ENCODE measurements at regions not wholly inside any gene's neighbourhood (a gene's known extent, or its start where the extent isn't known, plus 50 kb on each side); places are given as distances from the start of the nearest gene placed in this dataset.

DNA sequence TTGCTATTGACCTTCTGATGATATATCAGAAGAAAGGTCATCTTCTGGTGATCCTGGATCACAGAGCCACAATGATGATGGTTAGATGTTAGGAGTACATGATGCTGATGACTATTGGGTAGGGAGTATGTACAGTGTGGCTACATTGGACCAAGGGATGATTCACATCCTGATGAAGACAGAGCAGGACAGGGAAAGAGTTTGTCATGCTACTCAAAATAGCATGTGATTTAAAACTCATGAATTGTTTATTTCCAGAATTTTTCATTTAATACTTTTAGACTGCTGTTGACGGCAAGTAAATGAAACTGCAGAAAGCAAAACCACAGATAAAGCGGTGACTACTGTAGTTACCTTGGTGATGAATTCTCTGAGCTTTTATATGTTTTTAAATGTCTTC is 397.3 kb downstream of the PPP1R3A start:
- Histone ChIP-seq H3K27me3 (ENCODE audit: control insufficient read depth in 4 of 4, insufficient read depth in 4 of 4, low read length in 3 of 4) (no peaks in the 10 kb centered on the region), H3K9me3 (ENCODE audit: control insufficient read depth in 4 of 4, low read length in 3 of 4) (peaks cover 0 to 2% (median 0%) of the 10 kb centered on the region in 4 donors), H3K9ac (ENCODE audit: low read depth in 1 of 2, low read length in 2 of 2) (no peak overlapping the region), H3K4me1 (ENCODE audit: control insufficient read depth in 4 of 4, insufficient read depth in 4 of 4, low read length in 3 of 4) (no peaks in the 10 kb centered on the region), H3K27ac (ENCODE audit: low read depth in 1 of 2, low read length in 2 of 2) (no peak overlapping the region), H3K4me3 (ENCODE audit: low read depth in 1 of 3, low read length in 3 of 3) (no peak overlapping the region), H3K36me3 (ENCODE audit: control insufficient read depth in 4 of 4, insufficient read depth in 3 of 4, low read depth in 1 of 4, low read length in 3 of 4) (no peaks in the 10 kb centered on the region)
- TF ChIP-seq ATF3 (IDR thresholded peaks at IDR 0.05): no peak
- no peak for TF ChIP-seq MAX (IDR thresholded peaks at IDR 0.05)
- TF ChIP-seq JUND (IDR thresholded peaks at IDR 0.05): no peak
- 91% methylated on average over 2 of the region's 2 CpGs for WGBS
- DNase-seq (ENCODE audit: low spot score): no peak

- DNase-seq (ENCODE audit: low spot score): no peak
- Histone ChIP-seq H3K9ac (ENCODE audit: low read depth in 1 of 2, low read length in 2 of 2) (no peak overlapping the region), H3K27me3 (ENCODE audit: control insufficient read depth in 4 of 4, insufficient read depth in 4 of 4, low read length in 3 of 4) (no peaks in the 10 kb centered on the region), H3K36me3 (ENCODE audit: control insufficient read depth in 4 of 4, insufficient read depth in 3 of 4, low read depth in 1 of 4, low read length in 3 of 4) (no peaks in the 10 kb centered on the region), H3K27ac (ENCODE audit: low read depth in 1 of 2, low read length in 2 of 2) (no peak overlapping the region), H3K4me3 (ENCODE audit: low read depth in 1 of 3, low read length in 3 of 3) (no peak overlapping the region), H3K9me3 (ENCODE audit: control insufficient read depth in 4 of 4, low read length in 3 of 4) (peaks cover 0 to 2% (median 0%) of the 10 kb centered on the region in 4 donors), H3K4me1 (ENCODE audit: control insufficient read depth in 4 of 4, insufficient read depth in 4 of 4, low read length in 3 of 4) (no peaks in the 10 kb centered on the region)
- WGBS: 64% methylated on average over 5 of the region's 5 CpGs
- TF ChIP-seq JUND (IDR thresholded peaks at IDR 0.05) (no peak), YY1 (IDR thresholded peaks at IDR 0.05) (no peak), RAD21 (IDR thresholded peaks at IDR 0.05) (no peak), REST (IDR thresholded peaks at IDR 0.05) (no peak), SP1 (IDR thresholded peaks at IDR 0.05) (no peak), RXRA (IDR thresholded peaks at IDR 0.05) (no peak), TAF1 (conservative IDR thresholded peaks at IDR 0.05) (no peak), CTCF (IDR thresholded peaks at IDR 0.05; ENCODE audit: low read depth, low read length, missing input control) (no peak), MAX (IDR thresholded peaks at IDR 0.05) (no peak), ATF3 (IDR thresholded peaks at IDR 0.05) (no peak), GABPA (IDR thresholded peaks at IDR 0.05 in 1 of 2, conservative IDR thresholded peaks at IDR 0.05 in 1 of 2) (no peak), FOXA1 (IDR thresholded peaks at IDR 0.05) (no peak)
These were observed 399.3 kb downstream of the PPP1R3A start for GRCh38 chr7:113519472-113519871.

Data from liver (tissue), 8 donors.